Right cardiac atrium (tissue), 5 donors: ENCODE measurements at regions not wholly inside any gene's neighbourhood (a gene's known extent, or its start where the extent isn't known, plus 50 kb on each side); places are given as distances from the start of the nearest gene placed in this dataset.

Source experiments
- ATAC-seq, 2 donors: fragments of 200-7000 bp; cut with Tn5 transposase; one replicate each; pipeline versions ENCODE4 v1.8.0 to v1.9.1; 2020; ENCODE audit warnings: moderate library complexity in 2 of 2, mild to moderate bottlenecking in 1 of 2
- DNase-seq, 3 donors: peaks; one replicate each; pipeline ENCODE4 v3.0.0-alpha.2; 2020
- H3K27ac ChIP-seq: one replicate; pipeline ENCODE4 v1.5.1; 2013; ENCODE audit warnings: mild to moderate bottlenecking, low read length, control low read depth, moderate library complexity
- H3K27me3 ChIP-seq: one replicate; pipeline ENCODE4 v1.6.1; 2013; ENCODE audit not compliant: control insufficient read depth, insufficient read depth
- H3K4me1 ChIP-seq: one replicate; pipeline ENCODE4 v1.6.1; 2013; ENCODE audit warnings: low read length; ENCODE audit not compliant: control insufficient read depth, insufficient read depth
- H3K4me3 ChIP-seq: one replicate; pipeline ENCODE4 v1.5.1; 2013; ENCODE audit warnings: low read length, control low read depth
- H3K9me3 ChIP-seq: one replicate; pipeline ENCODE4 v1.6.1; 2013; ENCODE audit warnings: low read length; ENCODE audit not compliant: control insufficient read depth
- WGBS: extraction: QIAGEN DNeasy Blood & Tissue Kit; methylation state at CpG from one replicate; pipeline ENCODE4 v1.1.7; 2013; 5-methylcytosine and 5-hydroxymethylcytosine counted together
- intact Hi-C, 4 donors: fragments of 100-400 bp; cut with DNase I; formaldehyde crosslinking; loops; one replicate each; pipeline versions ENCODE4 v1.11.0 to v1.14.0; 2022 to 2023
- donor health status: healthy with polysubstance abuse.
- donor health status: DM: no; HTN: yes; CAD: no.
- donor health status: DM: no; HTN: no; CAD: no.
- donor health status: DM: no; HTN: yes; CAD: no; lungs with severe emphysema.
- donor health status: DM: yes; HTN: yes; CAD: no.

- ATAC-seq (no peak), DNase-seq (peak in 1 of 3 donors; percentile 18)
- Histone ChIP-seq H3K4me3 (no peak overlapping the region), H3K27me3 (no peaks in the 10 kb centered on the region), H3K9me3 (no peaks in the 10 kb centered on the region), H3K27ac (no peak overlapping the region), H3K4me1 (no peaks in the 10 kb centered on the region)
- 78% methylated on average over 4 of the region's 4 CpGs for WGBS
- intact Hi-C loops, result no loop called here
Measured at GRCh38 chr11:42085736-42086135, 626.3 kb upstream of the LRRC4C start.

- DNase-seq, result no peak
- no peak overlapping the region for H3K4me3 ChIP-seq
- whole genome bisulfite sequencing, result 76% methylated on average over 3 of the region's 3 CpGs
- intact Hi-C loops, result no loop called here
- no peak overlapping the region for H3K27ac ChIP-seq
- no peaks in the 10 kb centered on the region for H3K4me1 ChIP-seq
- no peak for ATAC-seq
- no peaks in the 10 kb centered on the region for H3K27me3 ChIP-seq
- no peaks in the 10 kb centered on the region for H3K9me3 ChIP-seq
Measured at GRCh38 chr11:42093541-42093940, 634.1 kb upstream of the LRRC4C start.

GRCh38 chr11:42098075-42098474 lies 638.6 kb upstream of the LRRC4C start:
- DNase-seq (no peak), ATAC-seq (no peak)
- WGBS, result 47% methylated on average over 1 of the region's 1 CpG
- H3K4me1 ChIP-seq, result no peaks in the 10 kb centered on the region
- no peaks in the 10 kb centered on the region for H3K9me3 ChIP-seq
- H3K27me3 ChIP-seq, result no peaks in the 10 kb centered on the region
- no peak overlapping the region for H3K27ac ChIP-seq
- intact Hi-C loops, result no loop called here
- no peak overlapping the region for H3K4me3 ChIP-seq

GRCh38 chr11:42112866-42113265 lies 653.4 kb upstream of the LRRC4C start:
- ATAC-seq (no peak), DNase-seq (no peak)
- WGBS, result 42% methylated on average over 1 of the region's 1 CpG
- Histone ChIP-seq H3K4me3 (no peak overlapping the region), H3K9me3 (no peaks in the 10 kb centered on the region), H3K27me3 (no peaks in the 10 kb centered on the region), H3K4me1 (no peaks in the 10 kb centered on the region), H3K27ac (no peak overlapping the region)
- intact Hi-C loops, result no loop called here

GRCh38 chr11:42114927-42115326 lies 655.5 kb upstream of the LRRC4C start:
- DNase-seq, result no peak
- no peaks in the 10 kb centered on the region for H3K4me1 ChIP-seq
- no peak overlapping the region for H3K4me3 ChIP-seq
- no peak overlapping the region for H3K27ac ChIP-seq
- no peaks in the 10 kb centered on the region for H3K27me3 ChIP-seq
- intact Hi-C loops, result no loop called here
- no peaks in the 10 kb centered on the region for H3K9me3 ChIP-seq
- 45% methylated on average over 1 of the region's 1 CpG for WGBS
- ATAC-seq, result no peak

- DNase-seq, result no peak
- Histone ChIP-seq H3K9me3 (no peaks in the 10 kb centered on the region), H3K27ac (no peak overlapping the region), H3K27me3 (no peaks in the 10 kb centered on the region), H3K4me1 (no peaks in the 10 kb centered on the region), H3K4me3 (no peak overlapping the region)
- intact Hi-C loops, result no loop called here
- WGBS, result 69% methylated on average over 1 of the region's 1 CpG
- ATAC-seq, result no peak
Measured at GRCh38 chr11:42138454-42138853, 679.0 kb upstream of the LRRC4C start.

GRCh38 chr11:42145311-42145710 lies 685.9 kb upstream of the LRRC4C start:
- no peak overlapping the region for H3K27ac ChIP-seq
- no peaks in the 10 kb centered on the region for H3K27me3 ChIP-seq
- H3K4me1 ChIP-seq, result no peaks in the 10 kb centered on the region
- ATAC-seq (no peak), DNase-seq (no peak)
- intact Hi-C loops, result no loop called here
- no peaks in the 10 kb centered on the region for H3K9me3 ChIP-seq
- H3K4me3 ChIP-seq, result no peak overlapping the region

- Histone ChIP-seq H3K27ac (no peak overlapping the region), H3K27me3 (no peaks in the 10 kb centered on the region), H3K4me1 (no peaks in the 10 kb centered on the region), H3K4me3 (no peak overlapping the region), H3K9me3 (no peaks in the 10 kb centered on the region)
- 68% methylated on average over 1 of the region's 1 CpG for WGBS
- ATAC-seq, result no peak
- intact Hi-C loops, result no loop called here
- DNase-seq, result no peak
Measured at GRCh38 chr11:42161886-42162285, 702.4 kb upstream of the LRRC4C start.

- 76% methylated on average over 2 of the region's 2 CpGs for WGBS
- Histone ChIP-seq H3K4me3 (no peak overlapping the region), H3K27ac (no peak overlapping the region), H3K27me3 (no peaks in the 10 kb centered on the region), H3K9me3 (no peaks in the 10 kb centered on the region), H3K4me1 (no peaks in the 10 kb centered on the region)
- DNase-seq, result no peak
- no peak for ATAC-seq
- intact Hi-C loops, result no loop called here
Measured at GRCh38 chr11:42169191-42169590, 709.7 kb upstream of the LRRC4C start.

GRCh38 chr11:42170601-42171000 lies 711.1 kb upstream of the LRRC4C start:
- intact Hi-C loops, result no loop called here
- WGBS, result 21% methylated on average over 1 of the region's 1 CpG

GRCh38 chr11:42171046-42171445 lies 711.6 kb upstream of the LRRC4C start:
- DNase-seq, result no peak
- Histone ChIP-seq H3K4me3 (no peak overlapping the region), H3K27ac (no peak overlapping the region), H3K9me3 (no peaks in the 10 kb centered on the region), H3K27me3 (no peaks in the 10 kb centered on the region), H3K4me1 (no peaks in the 10 kb centered on the region)
- ATAC-seq, result no peak
- WGBS, result 44% methylated on average over 1 of the region's 1 CpG
- intact Hi-C loops, result no loop called here

More at GRCh38 chr11:42170601-42171000, 711.1 kb upstream of the LRRC4C start:
- DNase-seq (no peak), ATAC-seq (no peak)
- Histone ChIP-seq H3K4me1 (no peaks in the 10 kb centered on the region), H3K9me3 (no peaks in the 10 kb centered on the region), H3K27ac (no peak overlapping the region), H3K4me3 (no peak overlapping the region), H3K27me3 (no peaks in the 10 kb centered on the region)

- Histone ChIP-seq H3K4me3 (no peak overlapping the region), H3K27ac (no peak overlapping the region), H3K27me3 (no peaks in the 10 kb centered on the region), H3K4me1 (no peaks in the 10 kb centered on the region), H3K9me3 (no peaks in the 10 kb centered on the region)
- WGBS, result 69% methylated on average over 3 of the region's 3 CpGs
- ATAC-seq (no peak), DNase-seq (no peak)
- intact Hi-C loops, result no loop called here
Measured at GRCh38 chr11:42172441-42172840, 713.0 kb upstream of the LRRC4C start.
